GM12878 (cell line): ENCODE measurements at regions not wholly inside any gene's neighbourhood (a gene's known extent, or its start where the extent isn't known, plus 50 kb on each side); places are given as distances from the start of the nearest gene placed in this dataset.

ENCODE experiments used
- ESRRA ChIP-seq: IDR thresholded peaks from 2 replicates; pipeline ENCODE4 v1.6.1; 2012; ENCODE audit warnings: mild to moderate bottlenecking, low read length, improper control_type of control experiment
- TF ChIP-seq, protein P1 (sequence below), 3 experiments: IDR thresholded peaks in 2 of 3; conservative IDR thresholded peaks in 1 of 3; 2 replicates each; pipeline ENCODE4 v1.5.1; 2011; ENCODE audit warnings: low read depth in 3 of 3, low read length in 3 of 3, mild to moderate bottlenecking in 3 of 3, control low read depth in 2 of 3, moderate library complexity in 2 of 3, inconsistent platforms in 1 of 3, mixed read lengths in 1 of 3; ENCODE audit not compliant: control insufficient read depth in 2 of 3, insufficient read depth in 1 of 3; ENCODE audit errors: extremely low read depth in 1 of 3
- TF ChIP-seq, protein P2 (sequence below): fragments of 450-650 bp; IDR thresholded peaks from 2 replicates; pipeline ENCODE4 v1.6.1; 2017; ENCODE audit warnings: mild to moderate bottlenecking, moderate library complexity

GRCh38 chr3:168645180-168645579 is 549.5 kb upstream of the GOLIM4 start:
- TF ChIP-seq, protein P1, sequence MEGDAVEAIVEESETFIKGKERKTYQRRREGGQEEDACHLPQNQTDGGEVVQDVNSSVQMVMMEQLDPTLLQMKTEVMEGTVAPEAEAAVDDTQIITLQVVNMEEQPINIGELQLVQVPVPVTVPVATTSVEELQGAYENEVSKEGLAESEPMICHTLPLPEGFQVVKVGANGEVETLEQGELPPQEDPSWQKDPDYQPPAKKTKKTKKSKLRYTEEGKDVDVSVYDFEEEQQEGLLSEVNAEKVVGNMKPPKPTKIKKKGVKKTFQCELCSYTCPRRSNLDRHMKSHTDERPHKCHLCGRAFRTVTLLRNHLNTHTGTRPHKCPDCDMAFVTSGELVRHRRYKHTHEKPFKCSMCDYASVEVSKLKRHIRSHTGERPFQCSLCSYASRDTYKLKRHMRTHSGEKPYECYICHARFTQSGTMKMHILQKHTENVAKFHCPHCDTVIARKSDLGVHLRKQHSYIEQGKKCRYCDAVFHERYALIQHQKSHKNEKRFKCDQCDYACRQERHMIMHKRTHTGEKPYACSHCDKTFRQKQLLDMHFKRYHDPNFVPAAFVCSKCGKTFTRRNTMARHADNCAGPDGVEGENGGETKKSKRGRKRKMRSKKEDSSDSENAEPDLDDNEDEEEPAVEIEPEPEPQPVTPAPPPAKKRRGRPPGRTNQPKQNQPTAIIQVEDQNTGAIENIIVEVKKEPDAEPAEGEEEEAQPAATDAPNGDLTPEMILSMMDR (IDR thresholded peaks at IDR 0.05 in 2 of 3, conservative IDR thresholded peaks at IDR 0.05 in 1 of 3; ENCODE audit: control insufficient read depth in 2 of 3, extremely low read depth in 1 of 3, insufficient read depth in 1 of 3, low read depth in 3 of 3, low read length in 3 of 3), result no peak
- TF ChIP-seq, protein P2, sequence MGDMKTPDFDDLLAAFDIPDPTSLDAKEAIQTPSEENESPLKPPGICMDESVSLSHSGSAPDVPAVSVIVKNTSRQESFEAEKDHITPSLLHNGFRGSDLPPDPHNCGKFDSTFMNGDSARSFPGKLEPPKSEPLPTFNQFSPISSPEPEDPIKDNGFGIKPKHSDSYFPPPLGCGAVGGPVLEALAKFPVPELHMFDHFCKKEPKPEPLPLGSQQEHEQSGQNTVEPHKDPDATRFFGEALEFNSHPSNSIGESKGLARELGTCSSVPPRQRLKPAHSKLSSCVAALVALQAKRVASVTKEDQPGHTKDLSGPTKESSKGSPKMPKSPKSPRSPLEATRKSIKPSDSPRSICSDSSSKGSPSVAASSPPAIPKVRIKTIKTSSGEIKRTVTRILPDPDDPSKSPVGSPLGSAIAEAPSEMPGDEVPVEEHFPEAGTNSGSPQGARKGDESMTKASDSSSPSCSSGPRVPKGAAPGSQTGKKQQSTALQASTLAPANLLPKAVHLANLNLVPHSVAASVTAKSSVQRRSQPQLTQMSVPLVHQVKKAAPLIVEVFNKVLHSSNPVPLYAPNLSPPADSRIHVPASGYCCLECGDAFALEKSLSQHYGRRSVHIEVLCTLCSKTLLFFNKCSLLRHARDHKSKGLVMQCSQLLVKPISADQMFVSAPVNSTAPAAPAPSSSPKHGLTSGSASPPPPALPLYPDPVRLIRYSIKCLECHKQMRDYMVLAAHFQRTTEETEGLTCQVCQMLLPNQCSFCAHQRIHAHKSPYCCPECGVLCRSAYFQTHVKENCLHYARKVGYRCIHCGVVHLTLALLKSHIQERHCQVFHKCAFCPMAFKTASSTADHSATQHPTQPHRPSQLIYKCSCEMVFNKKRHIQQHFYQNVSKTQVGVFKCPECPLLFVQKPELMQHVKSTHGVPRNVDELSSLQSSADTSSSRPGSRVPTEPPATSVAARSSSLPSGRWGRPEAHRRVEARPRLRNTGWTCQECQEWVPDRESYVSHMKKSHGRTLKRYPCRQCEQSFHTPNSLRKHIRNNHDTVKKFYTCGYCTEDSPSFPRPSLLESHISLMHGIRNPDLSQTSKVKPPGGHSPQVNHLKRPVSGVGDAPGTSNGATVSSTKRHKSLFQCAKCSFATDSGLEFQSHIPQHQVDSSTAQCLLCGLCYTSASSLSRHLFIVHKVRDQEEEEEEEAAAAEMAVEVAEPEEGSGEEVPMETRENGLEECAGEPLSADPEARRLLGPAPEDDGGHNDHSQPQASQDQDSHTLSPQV, result no peak
- no peak for TF ChIP-seq ESRRA
